ENCODE measurements at regions not wholly inside any gene's neighbourhood (a gene's known extent, or its start where the extent isn't known, plus 50 kb on each side); places are given as distances from the start of the nearest gene placed in this dataset.

DNA sequence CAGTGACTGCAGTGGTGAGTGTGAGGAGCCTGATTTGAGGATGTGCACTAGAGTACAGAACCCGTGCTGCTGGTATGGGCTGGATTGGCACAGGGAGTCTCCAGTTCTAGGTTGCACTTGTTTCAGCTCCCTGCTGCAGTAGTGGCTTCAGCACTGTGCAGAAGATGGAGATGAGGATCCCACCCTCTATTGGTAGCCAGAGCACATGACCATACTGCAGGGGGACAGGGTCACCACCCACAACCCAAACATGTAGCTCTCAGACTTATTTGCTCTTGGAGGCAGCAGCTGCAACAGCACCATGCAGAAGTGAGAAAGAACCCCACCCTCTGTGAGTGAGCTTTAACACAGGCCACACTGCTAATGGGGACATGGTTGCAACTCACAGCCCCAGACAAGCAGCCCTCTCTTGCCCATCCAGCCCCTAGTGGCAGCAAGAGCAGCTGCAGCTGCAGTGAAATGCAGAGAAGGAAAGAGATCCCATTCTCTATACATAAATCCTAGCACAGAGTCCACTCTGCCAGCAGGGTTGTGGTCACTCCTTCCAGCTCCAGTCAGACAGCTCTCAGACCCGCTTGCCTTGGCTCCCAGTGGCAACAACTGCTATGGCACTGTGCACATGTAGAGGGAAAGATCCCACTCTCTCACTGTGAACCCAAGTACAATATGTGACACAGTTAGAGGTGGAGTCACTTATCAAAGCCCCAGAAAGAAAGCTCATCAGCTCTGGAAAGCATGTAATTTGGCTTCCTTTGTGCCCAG is 51.4 kb upstream of the SCIN start:
- peak; percentile 52 for DNase-seq

DNA sequence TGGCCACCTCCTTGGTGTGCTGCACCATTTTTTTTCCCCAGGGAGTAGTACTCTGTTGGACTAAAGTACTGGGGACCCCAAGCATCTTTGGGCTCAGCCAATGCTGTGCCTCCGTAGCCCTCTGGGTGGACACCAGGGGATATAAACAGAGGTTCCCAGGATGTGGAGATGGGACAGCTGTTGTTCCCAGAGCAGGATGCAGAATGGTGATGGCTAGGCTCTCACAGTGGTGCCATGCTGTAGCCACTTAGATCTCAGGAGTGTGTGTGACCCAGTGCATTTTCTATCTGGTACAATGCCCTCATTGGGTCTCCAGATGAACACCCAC is 50.9 kb upstream of the SCIN start:
- DNase-seq, result no peak

All from hematopoietic multipotent progenitor cell treated with erythropoietin and hydrocortisone succinate and interleukin-3 and kit ligand, for 4 days (in vitro differentiated cells).